Mucosa of gallbladder (tissue), 1 donor: ENCODE measurements at regions not wholly inside any gene's neighbourhood (a gene's known extent, or its start where the extent isn't known, plus 50 kb on each side); places are given as distances from the start of the nearest gene placed in this dataset.

Source experiments
- DNase-seq: peaks from one replicate; pipeline ENCODE4 v3.0.0-alpha.2; 2020; ENCODE audit warnings: low spot score
- donor health status: DM: no; HTN: no; CAD: no.

DNA sequence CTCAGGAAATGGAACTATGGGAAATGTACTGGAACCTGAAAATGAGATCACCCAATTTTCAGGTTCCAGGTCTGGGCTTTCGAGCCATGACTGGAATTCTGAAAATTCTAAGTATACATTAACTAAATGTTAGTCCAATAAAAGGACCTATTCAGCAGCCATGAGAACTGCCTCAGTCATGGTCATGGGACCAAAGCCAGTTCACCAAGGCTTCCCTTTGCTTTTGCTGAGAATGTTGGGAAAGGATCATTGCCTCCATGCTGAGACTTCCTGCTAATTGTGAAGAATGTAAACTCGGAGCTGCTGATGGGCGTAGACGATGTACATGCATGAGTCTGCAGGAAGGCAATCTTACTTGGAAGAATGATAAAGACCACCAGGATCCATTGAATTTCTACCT lies 624.4 kb upstream of the SOX11 start:
- no peak for DNase-seq

- DNase-seq, result no peak
Measured at GRCh38 chr2:5070257-5070656, 621.9 kb upstream of the SOX11 start.

- no peak for DNase-seq
Measured at GRCh38 chr2:5074733-5075132, 617.5 kb upstream of the SOX11 start.

- no peak for DNase-seq
Measured at GRCh38 chr2:5076599-5076998, 615.6 kb upstream of the SOX11 start.

GRCh38 chr2:5077479-5078089 lies 614.6 kb upstream of the SOX11 start:
- no peak for DNase-seq

DNA sequence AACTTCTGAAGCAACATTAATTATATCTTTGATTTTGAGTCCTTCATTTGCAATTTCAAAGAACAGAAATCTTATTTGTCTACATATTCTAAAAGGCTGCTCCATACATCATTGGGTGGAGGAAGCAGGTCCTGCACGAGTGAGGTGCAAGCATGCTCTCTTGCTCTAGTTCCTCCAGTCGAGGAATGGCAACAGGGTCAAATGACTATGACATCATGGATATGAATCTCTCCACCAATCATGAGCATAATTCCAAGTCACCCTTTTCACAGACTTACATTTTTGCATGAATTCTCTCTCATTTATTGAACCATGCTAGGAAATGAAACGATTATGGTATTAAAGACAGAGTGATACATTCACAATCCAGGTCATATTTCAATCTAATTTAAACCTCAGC lies 608.8 kb upstream of the SOX11 start:
- DNase-seq, result no peak

DNA sequence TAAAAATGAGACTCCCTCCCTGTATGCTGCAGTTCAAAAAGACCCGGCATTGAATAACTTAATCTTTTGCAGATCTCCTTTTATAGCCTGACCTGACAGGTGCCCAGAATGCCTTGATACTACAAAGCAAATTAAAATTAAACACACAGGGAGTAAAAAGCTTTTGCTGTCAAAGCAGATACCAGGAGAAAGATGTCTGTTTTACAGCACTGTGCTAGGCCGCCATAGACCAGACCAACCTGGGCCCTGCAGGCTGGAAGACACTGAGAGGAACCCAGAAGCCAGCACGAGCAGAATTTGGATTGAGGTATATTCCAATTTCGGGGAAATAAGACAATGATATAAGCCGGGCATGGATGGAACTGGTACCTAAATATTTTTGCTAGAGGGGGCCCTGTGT lies 602.8 kb upstream of the SOX11 start:
- no peak for DNase-seq

- DNase-seq, result no peak
Measured at GRCh38 chr2:5093056-5093455, 599.1 kb upstream of the SOX11 start.

- no peak for DNase-seq
Measured at GRCh38 chr2:5093518-5093917, 598.7 kb upstream of the SOX11 start.

DNA sequence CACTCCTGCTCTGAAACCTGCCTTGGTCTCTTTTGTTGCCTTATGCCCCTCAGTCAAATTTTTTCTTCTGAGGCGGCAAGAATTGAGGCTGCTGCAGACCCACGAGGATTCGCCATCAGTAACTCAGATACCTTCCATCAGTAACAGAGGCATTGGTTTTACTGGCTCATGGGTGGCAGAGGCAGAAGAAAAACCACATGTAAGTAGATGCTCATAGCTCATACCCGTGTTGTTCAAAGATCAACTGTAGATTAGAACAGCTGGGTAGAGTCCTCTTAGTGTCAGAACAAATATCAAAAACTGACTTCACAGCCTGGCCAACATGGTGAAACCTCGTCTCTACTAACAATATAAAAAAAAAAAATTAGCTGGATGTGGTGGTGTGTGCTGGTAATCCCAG lies 598.0 kb upstream of the SOX11 start:
- no peak for DNase-seq

- DNase-seq, result no peak
Measured at GRCh38 chr2:5098286-5098685, 593.9 kb upstream of the SOX11 start.

DNA sequence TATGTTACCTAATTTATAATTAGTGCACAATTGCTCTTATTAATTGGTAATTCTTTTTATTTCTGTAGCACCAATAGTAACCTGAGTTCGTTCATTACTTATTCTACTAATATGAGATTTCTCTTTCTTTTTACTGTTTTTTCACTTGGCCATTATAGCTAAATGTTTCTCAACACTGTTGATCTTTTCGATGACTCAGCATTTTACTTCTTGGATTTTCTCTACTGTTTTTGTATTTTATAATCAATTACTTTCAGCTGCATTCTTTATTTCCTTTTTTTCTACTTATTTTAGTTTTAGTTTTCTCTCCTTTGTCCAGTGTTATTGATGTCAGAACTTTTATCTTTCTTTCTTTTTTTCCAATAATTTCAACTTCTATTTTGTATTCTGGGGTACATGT lies 589.4 kb upstream of the SOX11 start:
- no peak for DNase-seq

GRCh38 chr2:5111581-5111980 lies 580.6 kb upstream of the SOX11 start:
- no peak for DNase-seq

DNA sequence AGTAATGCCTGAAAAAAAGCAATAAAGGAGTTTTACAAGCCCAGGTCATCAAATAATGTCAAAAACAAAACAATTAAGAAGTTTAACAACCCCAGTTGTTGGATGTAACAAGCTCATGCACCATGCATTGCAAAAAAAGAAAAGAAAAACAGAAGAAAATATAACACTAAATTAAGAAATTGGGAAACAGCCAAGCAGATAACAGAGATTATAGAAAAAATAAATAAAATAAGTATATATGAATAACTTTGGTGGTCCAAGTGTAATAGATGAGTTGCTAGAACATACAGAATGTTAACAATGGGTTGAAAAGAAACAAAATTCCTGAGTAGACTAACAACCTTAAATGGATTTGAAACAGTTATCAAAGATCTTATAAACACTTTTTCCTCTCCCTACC lies 573.1 kb upstream of the SOX11 start:
- no peak for DNase-seq

DNA sequence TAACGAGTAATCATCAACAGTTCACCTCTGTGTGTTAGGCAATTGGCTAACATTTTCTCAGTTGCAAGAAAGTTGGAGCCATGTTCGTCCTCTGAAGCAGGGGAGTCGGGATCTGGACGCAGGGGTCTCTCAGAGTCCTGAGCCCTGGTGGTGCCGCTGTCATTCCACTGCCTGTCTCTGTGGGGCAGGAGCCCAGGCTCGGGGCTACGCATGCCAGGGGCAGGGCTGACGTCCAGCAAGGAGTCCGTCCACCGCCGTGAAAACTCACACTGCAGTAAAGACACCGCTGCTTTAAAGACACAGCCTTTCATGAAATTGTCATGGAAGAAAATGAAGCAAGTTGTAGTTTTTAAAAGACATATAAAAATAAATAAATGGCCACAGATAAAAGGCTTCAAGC lies 571.1 kb upstream of the SOX11 start:
- no peak for DNase-seq

DNA sequence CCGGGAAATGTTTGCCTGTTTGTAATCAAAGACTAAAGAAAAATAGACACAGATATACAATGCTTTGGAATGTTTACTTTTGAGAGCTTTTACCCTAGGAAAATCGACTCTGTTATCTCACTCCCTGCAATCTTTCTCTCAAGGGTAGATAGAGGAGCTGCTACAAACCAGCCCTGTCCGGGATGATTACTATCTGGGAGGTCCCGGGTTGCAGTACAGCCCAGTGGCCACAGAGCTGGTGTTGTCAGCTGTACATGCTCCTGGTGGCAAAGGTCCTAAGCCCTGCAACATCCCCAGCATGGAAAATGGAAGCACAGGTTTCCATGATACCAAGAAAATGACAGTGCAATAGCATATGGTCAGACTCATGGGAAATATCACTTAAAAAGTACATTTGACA lies 570.5 kb upstream of the SOX11 start:
- DNase-seq, result no peak

GRCh38 chr2:5123582-5124196 lies 568.5 kb upstream of the SOX11 start:
- no peak for DNase-seq

DNA sequence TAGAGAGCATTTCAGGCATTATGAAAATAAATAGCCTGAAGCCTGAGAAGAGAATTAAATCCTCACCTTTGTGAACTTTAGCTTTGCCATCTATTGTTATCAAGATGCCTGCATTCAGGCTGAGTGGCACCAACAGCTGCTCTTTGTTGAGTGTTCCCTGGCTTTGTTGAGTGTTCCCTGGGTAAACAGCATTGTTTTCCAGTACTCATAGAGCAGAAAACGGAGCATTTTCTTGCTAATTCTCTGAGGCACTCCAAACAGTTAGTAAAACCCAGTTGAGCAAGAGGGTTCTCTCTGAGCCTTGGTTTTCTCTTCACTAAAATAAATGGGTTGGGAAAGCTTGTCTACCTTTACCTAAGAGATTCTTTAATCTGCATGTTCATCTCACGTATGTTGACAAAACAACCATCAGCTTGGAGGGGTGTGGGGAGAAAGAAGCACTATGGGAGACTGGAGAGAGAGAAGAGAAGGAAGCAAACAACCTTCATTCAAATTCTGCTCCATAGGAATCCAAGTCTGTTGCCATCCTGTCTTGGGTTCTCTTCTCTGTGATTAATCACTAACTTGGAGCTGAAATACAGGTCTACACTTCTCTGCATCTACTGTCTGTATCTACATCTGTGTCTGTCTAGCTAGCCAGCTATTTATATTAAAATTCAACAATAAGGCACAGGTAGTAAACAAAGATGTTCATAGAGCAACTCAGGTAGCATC lies 567.0 kb upstream of the SOX11 start:
- DNase-seq, result no peak

GRCh38 chr2:5132281-5132680 lies 559.9 kb upstream of the SOX11 start:
- DNase-seq, result no peak

DNA sequence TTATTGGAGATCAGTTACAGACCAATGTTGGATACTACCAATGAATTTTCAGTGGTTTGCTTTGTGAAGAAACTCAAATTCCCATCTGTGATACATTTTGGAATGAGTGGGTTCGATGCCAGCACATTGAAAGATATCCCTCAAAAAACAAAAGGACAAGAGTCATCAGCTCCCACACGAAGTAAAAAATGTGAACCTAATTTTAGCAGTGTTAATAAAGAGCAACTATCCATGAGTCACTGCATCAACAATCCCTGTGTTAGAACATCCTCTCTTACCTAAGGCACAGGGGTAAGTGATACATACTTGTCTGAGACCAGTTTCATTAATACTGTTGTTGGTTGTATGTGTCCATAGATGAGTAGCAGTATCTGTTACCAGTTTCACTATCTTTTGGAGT lies 551.8 kb upstream of the SOX11 start:
- DNase-seq, result no peak

DNA sequence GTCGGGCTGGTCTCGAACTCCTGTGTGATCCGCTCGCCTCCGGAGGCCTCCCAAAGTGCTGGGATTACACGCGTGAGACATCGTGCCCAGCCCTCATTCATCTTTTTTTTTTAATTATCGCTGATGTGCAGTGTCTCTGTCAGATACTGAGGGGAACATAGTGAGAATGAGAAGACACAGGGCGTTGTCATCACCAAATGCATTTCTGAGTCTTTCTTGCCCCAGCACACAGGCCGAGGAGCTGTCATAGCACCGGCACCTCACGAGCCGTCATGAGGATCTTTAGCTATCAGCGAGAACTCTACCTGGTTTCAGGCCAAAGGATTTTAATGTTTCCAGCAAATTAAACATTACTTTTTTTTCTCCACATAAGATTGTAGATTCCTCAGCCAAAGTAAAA lies 548.0 kb upstream of the SOX11 start:
- no peak for DNase-seq

DNA sequence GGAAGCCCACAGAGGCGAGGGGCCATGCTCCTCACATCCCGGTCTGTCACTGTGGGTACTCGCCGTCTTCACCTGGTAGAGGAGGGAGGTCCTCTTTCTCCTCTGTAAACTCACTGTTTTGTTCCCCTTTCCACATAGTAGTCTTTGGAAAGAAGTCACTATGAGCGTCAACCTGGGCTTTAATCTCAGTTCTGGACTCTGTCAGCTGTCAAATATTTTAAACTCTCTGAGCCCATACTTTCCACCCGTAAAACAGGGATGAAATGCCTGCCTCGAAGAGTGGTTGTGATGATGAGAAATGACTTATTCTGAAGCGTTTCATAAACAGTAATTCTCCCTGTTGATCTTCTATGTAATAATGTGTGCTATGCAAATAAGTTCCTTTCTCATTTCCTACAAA lies 547.1 kb upstream of the SOX11 start:
- DNase-seq, result no peak

- DNase-seq, result no peak
Measured at GRCh38 chr2:5145801-5146200, 546.4 kb upstream of the SOX11 start.
